WTC11 (cell line): ENCODE measurements at regions not wholly inside any gene's neighbourhood (a gene's known extent, or its start where the extent isn't known, plus 50 kb on each side); places are given as distances from the start of the nearest gene placed in this dataset.

Source experiments
- ATAC-seq: fragments of 200-7000 bp; cut with Tn5 transposase; 2 replicates; pipeline ENCODE4 v1.10.0; 2021; ENCODE audit warnings: mild to moderate bottlenecking, moderate library complexity
- CTCF ChIA-PET: fragments of 300-600 bp; sonication (Branson Sonifier 250); formaldehyde crosslinking; loops from one replicate; lab custom pipeline; 2021; ENCODE audit warnings: antibody characterized with exemption; lab: Charles Lee
- POLR2A ChIA-PET: fragments of 350-600 bp; sonication (Branson Sonifier 250); formaldehyde crosslinking; loops from one replicate; lab custom pipeline; 2021; ENCODE audit warnings: antibody characterized with exemption; lab: Charles Lee
- DNase-seq: peaks from one replicate; pipeline ENCODE4 v3.0.0; 2021; ENCODE audit warnings: low spot score
- H3K27ac Mint-ChIP-seq: 2 replicates; pipeline ENCODE4 v1.8.0; 2021; ENCODE audit warnings: mixed read lengths
- H3K27me3 Mint-ChIP-seq: 2 replicates; pipeline ENCODE4 v1.8.0; 2021; ENCODE audit warnings: low read depth, mild to moderate bottlenecking, moderate library complexity, mixed read lengths
- H3K36me3 Mint-ChIP-seq: 2 replicates; pipeline ENCODE4 v1.8.0; 2021; ENCODE audit warnings: mixed read lengths
- H3K4me1 Mint-ChIP-seq: 2 replicates; pipeline ENCODE4 v1.8.0; 2022; ENCODE audit warnings: mixed read lengths
- H3K4me3 Mint-ChIP-seq: 2 replicates; pipeline ENCODE4 v1.8.0; 2021; ENCODE audit warnings: mild to moderate bottlenecking, moderate library complexity, mixed read lengths
- H3K9me3 Mint-ChIP-seq: 2 replicates; pipeline ENCODE4 v1.8.0; 2021; ENCODE audit warnings: mixed read lengths
- CREM ChIP-seq: sonication (generic); formaldehyde crosslinking; IDR thresholded peaks from 2 replicates; pipeline ENCODE4 v1.8.1; 2022; ENCODE audit warnings: mild to moderate bottlenecking, missing genetic modification reagents, moderate library complexity
- FOXJ3 ChIP-seq: sonication (generic); formaldehyde crosslinking; IDR thresholded peaks from 2 replicates; pipeline ENCODE4 v1.9.0; 2021; ENCODE audit warnings: missing genetic modification reagents, mild to moderate bottlenecking, borderline replicate concordance
- GABPB1 ChIP-seq: sonication (generic); formaldehyde crosslinking; IDR thresholded peaks from 2 replicates; pipeline ENCODE4 v1.8.1; 2023; ENCODE audit warnings: mild to moderate bottlenecking, missing genetic modification reagents
- GRHL2 ChIP-seq: fragments of 250-450 bp; sonication (Bioruptor Pico); IDR thresholded peaks from 2 replicates; pipeline ENCODE4 v1.8.0; 2022; ENCODE audit warnings: mild to moderate bottlenecking, moderate library complexity; ENCODE audit not compliant: insufficient replicate concordance, severe bottlenecking
- IRF2 ChIP-seq: sonication (generic); formaldehyde crosslinking; IDR thresholded peaks from 2 replicates; pipeline ENCODE4 v1.8.0; 2022; ENCODE audit warnings: low read depth, missing genetic modification reagents, borderline replicate concordance
- JUN ChIP-seq: sonication (generic); formaldehyde crosslinking; IDR thresholded peaks from 2 replicates; pipeline ENCODE4 v1.8.0; 2023; ENCODE audit warnings: mild to moderate bottlenecking, missing genetic modification reagents
- MXD4 ChIP-seq: fragments of 250-450 bp; sonication (Bioruptor Pico); IDR thresholded peaks from 2 replicates; pipeline ENCODE4 v1.8.0; 2021; ENCODE audit warnings: mild to moderate bottlenecking, moderate library complexity, borderline replicate concordance
- MYBL2 ChIP-seq: sonication (generic); formaldehyde crosslinking; IDR thresholded peaks from 2 replicates; pipeline ENCODE4 v1.8.1; 2023; ENCODE audit warnings: mild to moderate bottlenecking, moderate library complexity, missing genetic modification reagents
- NFATC4 ChIP-seq: fragments of 250-450 bp; sonication (Bioruptor Pico); IDR thresholded peaks from 2 replicates; pipeline ENCODE4 v1.9.0; 2021; ENCODE audit warnings: mild to moderate bottlenecking
- NR1H2 ChIP-seq: sonication (generic); formaldehyde crosslinking; IDR thresholded peaks from 2 replicates; pipeline ENCODE4 v1.9.0; 2021; ENCODE audit warnings: mild to moderate bottlenecking, moderate library complexity, missing genetic modification reagents
- PRRX2 ChIP-seq: fragments of 250-450 bp; sonication (Bioruptor Pico); IDR thresholded peaks from 2 replicates; pipeline ENCODE4 v1.8.0; 2021; ENCODE audit warnings: mild to moderate bottlenecking
- RORB ChIP-seq: fragments of 250-450 bp; sonication (Bioruptor Pico); IDR thresholded peaks from 2 replicates; pipeline ENCODE4 v1.9.0; 2021; ENCODE audit warnings: mild to moderate bottlenecking
- ZNF121 ChIP-seq: sonication (generic); formaldehyde crosslinking; IDR thresholded peaks from 2 replicates; pipeline ENCODE4 v1.8.0; 2023; ENCODE audit warnings: missing genetic modification reagents
- ZNF219 ChIP-seq: sonication (generic); formaldehyde crosslinking; IDR thresholded peaks from 2 replicates; pipeline ENCODE4 v1.8.0; 2023; ENCODE audit warnings: missing genetic modification reagents, mild to moderate bottlenecking, borderline replicate concordance
- TF ChIP-seq, protein P1 (sequence below): sonication (generic); formaldehyde crosslinking; IDR thresholded peaks from 2 replicates; pipeline ENCODE4 v1.8.1; 2022; ENCODE audit warnings: mild to moderate bottlenecking, missing genetic modification reagents, moderate library complexity, borderline replicate concordance
- TF ChIP-seq, protein P2 (sequence below): sonication (generic); formaldehyde crosslinking; IDR thresholded peaks from 2 replicates; pipeline ENCODE4 v1.8.1; 2022; ENCODE audit warnings: missing genetic modification reagents, borderline replicate concordance
- TF ChIP-seq, protein P3 (sequence below): fragments of 200-600 bp; IDR thresholded peaks from 2 replicates; pipeline ENCODE4 v1.8.0; 2022; ENCODE audit warnings: antibody characterized with exemption
- TF ChIP-seq, protein P4 (sequence below): sonication (generic); formaldehyde crosslinking; IDR thresholded peaks from 2 replicates; pipeline ENCODE4 v1.8.0; 2022; ENCODE audit warnings: mild to moderate bottlenecking, missing genetic modification reagents
- TF ChIP-seq, protein P5 (sequence below): fragments of 250-450 bp; sonication (Bioruptor Pico); conservative IDR thresholded peaks from 2 replicates; pipeline ENCODE4 v1.9.0; 2021; ENCODE audit warnings: mild to moderate bottlenecking
- TF ChIP-seq, protein P6 (sequence below): sonication (generic); formaldehyde crosslinking; IDR thresholded peaks from 2 replicates; pipeline ENCODE4 v1.8.0; 2022; ENCODE audit warnings: mild to moderate bottlenecking, missing genetic modification reagents
- TF ChIP-seq, protein P7 (sequence below): sonication (generic); formaldehyde crosslinking; IDR thresholded peaks from 2 replicates; pipeline ENCODE4 v1.8.0; 2023; ENCODE audit warnings: missing genetic modification reagents, mild to moderate bottlenecking, borderline replicate concordance

DNA sequence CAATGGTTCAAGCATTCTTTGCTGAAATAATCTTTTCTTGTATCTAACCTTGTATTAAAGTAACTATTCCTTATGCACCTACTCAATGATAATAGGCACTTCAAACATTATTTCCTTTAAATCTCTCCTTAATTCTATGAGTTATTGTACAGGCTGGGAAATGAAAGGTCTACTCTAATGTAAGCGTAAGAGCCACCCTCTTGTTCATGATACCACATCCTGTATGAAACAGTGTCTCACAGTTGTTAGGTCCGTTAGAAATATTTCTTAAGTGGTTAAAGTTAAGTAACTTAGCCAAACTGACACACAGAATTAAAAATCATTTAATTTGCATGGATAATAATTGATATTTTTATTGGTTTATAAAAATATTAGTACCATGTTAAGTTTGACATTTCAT lies 162.5 kb upstream of the RPRM start (continued):
- TF ChIP-seq, protein P1, sequence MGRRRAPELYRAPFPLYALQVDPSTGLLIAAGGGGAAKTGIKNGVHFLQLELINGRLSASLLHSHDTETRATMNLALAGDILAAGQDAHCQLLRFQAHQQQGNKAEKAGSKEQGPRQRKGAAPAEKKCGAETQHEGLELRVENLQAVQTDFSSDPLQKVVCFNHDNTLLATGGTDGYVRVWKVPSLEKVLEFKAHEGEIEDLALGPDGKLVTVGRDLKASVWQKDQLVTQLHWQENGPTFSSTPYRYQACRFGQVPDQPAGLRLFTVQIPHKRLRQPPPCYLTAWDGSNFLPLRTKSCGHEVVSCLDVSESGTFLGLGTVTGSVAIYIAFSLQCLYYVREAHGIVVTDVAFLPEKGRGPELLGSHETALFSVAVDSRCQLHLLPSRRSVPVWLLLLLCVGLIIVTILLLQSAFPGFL (CRISPR knock-in tag) = no peak
- TF ChIP-seq ZNF219 (CRISPR knock-in tag) = no peak

DNA sequence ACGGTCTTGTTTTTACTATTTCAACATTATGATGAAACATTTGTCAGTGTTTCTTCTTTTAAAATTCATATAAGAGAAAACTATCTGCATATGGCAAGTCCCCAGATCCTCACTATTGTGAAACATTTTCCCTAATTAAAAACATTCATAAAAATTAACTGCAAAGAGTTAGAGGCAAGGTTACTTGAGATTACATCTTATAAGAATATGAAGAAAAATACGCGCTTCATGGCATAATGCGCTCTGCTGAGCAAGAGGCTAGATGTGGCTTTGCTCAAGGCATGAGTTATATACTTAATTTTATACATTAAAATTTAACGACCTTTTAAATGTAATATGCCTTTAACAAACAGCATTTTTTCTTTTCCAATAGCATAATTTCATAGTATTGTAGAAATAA lies 166.4 kb upstream of the RPRM start:
- no peak for ATAC-seq
- H3K36me3 Mint-ChIP-seq = no peaks in the 10 kb centered on the region
- H3K27ac Mint-ChIP-seq = no peak overlapping the region
- ChIA-PET CTCF (no interaction called here), POLR2A (no interaction called here)
- DNase-seq = no peak
- H3K4me1 Mint-ChIP-seq = no peaks in the 10 kb centered on the region
- TF ChIP-seq ZNF121 (CRISPR knock-in tag) (no peak), IRF2 (CRISPR knock-in tag) (no peak), MXD4 (no peak), MYBL2 (CRISPR knock-in tag) (no peak), JUN (no peak), PRRX2 (CRISPR knock-in tag) (no peak), GABPB1 (CRISPR knock-in tag) (no peak), CREM (CRISPR knock-in tag) (no peak), NFATC4 (CRISPR knock-in tag) (no peak), FOXJ3 (CRISPR knock-in tag) (no peak)
- TF ChIP-seq, protein P2, sequence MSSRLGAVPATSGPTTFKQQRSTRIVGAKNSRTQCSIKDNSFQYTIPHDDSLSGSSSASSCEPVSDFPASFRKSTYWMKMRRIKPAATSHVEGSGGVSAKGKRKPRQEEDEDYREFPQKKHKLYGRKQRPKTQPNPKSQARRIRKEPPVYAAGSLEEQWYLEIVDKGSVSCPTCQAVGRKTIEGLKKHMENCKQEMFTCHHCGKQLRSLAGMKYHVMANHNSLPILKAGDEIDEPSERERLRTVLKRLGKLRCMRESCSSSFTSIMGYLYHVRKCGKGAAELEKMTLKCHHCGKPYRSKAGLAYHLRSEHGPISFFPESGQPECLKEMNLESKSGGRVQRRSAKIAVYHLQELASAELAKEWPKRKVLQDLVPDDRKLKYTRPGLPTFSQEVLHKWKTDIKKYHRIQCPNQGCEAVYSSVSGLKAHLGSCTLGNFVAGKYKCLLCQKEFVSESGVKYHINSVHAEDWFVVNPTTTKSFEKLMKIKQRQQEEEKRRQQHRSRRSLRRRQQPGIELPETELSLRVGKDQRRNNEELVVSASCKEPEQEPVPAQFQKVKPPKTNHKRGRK (CRISPR knock-in tag) = no peak
- TF ChIP-seq, protein P3, sequence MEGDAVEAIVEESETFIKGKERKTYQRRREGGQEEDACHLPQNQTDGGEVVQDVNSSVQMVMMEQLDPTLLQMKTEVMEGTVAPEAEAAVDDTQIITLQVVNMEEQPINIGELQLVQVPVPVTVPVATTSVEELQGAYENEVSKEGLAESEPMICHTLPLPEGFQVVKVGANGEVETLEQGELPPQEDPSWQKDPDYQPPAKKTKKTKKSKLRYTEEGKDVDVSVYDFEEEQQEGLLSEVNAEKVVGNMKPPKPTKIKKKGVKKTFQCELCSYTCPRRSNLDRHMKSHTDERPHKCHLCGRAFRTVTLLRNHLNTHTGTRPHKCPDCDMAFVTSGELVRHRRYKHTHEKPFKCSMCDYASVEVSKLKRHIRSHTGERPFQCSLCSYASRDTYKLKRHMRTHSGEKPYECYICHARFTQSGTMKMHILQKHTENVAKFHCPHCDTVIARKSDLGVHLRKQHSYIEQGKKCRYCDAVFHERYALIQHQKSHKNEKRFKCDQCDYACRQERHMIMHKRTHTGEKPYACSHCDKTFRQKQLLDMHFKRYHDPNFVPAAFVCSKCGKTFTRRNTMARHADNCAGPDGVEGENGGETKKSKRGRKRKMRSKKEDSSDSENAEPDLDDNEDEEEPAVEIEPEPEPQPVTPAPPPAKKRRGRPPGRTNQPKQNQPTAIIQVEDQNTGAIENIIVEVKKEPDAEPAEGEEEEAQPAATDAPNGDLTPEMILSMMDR = no peak
- TF ChIP-seq, protein P4, sequence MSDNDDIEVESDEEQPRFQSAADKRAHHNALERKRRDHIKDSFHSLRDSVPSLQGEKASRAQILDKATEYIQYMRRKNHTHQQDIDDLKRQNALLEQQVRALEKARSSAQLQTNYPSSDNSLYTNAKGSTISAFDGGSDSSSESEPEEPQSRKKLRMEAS = no peak
- TF ChIP-seq, protein P5, sequence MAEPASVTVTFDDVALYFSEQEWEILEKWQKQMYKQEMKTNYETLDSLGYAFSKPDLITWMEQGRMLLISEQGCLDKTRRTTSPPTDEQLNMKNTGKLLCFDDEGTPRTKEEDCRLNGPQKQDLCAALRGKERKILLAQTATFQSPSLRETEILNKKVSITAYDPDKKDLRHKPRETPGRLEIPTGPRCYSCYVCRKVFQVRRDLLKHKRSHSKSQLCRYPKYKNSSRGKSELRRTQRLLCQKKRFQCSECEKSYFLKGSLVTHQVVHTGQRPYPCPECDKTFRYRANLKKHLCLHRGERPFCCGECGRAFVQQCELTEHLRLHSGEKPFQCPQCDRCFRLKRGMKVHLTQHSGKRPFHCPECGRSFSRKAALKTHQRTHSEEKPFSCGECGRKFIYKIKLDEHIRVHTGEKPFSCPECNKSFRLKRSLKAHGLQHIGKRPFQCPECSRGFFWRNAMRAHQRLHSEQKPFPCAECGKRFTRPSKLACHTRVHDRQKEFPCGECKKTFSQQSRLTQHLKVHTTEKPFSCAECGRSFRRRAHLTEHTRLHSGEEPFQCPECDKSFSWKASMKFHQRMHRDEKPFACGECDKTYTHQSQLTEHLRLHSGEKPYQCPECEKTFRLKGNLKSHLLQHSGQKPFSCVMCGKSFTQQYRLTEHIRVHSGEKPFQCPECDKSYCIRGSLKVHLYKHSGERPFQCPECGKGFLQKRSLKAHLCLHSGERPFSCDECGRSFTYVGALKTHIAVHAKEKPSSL (CRISPR knock-in tag) = no peak
- TF ChIP-seq, protein P6, sequence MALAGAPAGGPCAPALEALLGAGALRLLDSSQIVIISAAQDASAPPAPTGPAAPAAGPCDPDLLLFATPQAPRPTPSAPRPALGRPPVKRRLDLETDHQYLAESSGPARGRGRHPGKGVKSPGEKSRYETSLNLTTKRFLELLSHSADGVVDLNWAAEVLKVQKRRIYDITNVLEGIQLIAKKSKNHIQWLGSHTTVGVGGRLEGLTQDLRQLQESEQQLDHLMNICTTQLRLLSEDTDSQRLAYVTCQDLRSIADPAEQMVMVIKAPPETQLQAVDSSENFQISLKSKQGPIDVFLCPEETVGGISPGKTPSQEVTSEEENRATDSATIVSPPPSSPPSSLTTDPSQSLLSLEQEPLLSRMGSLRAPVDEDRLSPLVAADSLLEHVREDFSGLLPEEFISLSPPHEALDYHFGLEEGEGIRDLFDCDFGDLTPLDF (CRISPR knock-in tag) = no peak
- no peaks in the 10 kb centered on the region for H3K9me3 Mint-ChIP-seq
- H3K27me3 Mint-ChIP-seq = no peaks in the 10 kb centered on the region
- no peak overlapping the region for H3K4me3 Mint-ChIP-seq

DNA sequence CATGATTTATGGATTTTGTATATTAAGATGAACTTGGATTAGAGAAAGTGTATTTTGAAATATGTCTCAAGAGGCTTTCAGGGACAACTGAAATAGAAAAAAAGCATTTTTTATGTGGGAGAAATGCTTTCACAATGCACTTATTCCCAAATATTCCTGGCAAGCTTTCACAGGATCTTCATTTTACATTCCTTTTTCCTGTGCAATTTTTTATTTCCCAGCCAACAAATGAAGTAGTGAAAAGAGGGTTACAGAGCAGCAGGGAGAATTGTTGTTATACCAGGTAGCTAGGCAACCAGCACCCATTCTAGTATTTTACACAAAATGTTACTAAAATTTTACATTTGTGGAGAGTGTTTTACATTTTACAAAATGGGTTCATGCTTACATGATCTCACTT lies 167.0 kb upstream of the RPRM start:
- H3K27ac Mint-ChIP-seq = no peak overlapping the region
- H3K27me3 Mint-ChIP-seq = no peaks in the 10 kb centered on the region
- H3K4me3 Mint-ChIP-seq = no peak overlapping the region
- no peak for TF ChIP-seq NR1H2
- TF ChIP-seq RORB (CRISPR knock-in tag) = no peak
- TF ChIP-seq, protein P6 (CRISPR knock-in tag) = no peak
- TF ChIP-seq GRHL2 (CRISPR knock-in tag) = no peak
- TF ChIP-seq, protein P7, sequence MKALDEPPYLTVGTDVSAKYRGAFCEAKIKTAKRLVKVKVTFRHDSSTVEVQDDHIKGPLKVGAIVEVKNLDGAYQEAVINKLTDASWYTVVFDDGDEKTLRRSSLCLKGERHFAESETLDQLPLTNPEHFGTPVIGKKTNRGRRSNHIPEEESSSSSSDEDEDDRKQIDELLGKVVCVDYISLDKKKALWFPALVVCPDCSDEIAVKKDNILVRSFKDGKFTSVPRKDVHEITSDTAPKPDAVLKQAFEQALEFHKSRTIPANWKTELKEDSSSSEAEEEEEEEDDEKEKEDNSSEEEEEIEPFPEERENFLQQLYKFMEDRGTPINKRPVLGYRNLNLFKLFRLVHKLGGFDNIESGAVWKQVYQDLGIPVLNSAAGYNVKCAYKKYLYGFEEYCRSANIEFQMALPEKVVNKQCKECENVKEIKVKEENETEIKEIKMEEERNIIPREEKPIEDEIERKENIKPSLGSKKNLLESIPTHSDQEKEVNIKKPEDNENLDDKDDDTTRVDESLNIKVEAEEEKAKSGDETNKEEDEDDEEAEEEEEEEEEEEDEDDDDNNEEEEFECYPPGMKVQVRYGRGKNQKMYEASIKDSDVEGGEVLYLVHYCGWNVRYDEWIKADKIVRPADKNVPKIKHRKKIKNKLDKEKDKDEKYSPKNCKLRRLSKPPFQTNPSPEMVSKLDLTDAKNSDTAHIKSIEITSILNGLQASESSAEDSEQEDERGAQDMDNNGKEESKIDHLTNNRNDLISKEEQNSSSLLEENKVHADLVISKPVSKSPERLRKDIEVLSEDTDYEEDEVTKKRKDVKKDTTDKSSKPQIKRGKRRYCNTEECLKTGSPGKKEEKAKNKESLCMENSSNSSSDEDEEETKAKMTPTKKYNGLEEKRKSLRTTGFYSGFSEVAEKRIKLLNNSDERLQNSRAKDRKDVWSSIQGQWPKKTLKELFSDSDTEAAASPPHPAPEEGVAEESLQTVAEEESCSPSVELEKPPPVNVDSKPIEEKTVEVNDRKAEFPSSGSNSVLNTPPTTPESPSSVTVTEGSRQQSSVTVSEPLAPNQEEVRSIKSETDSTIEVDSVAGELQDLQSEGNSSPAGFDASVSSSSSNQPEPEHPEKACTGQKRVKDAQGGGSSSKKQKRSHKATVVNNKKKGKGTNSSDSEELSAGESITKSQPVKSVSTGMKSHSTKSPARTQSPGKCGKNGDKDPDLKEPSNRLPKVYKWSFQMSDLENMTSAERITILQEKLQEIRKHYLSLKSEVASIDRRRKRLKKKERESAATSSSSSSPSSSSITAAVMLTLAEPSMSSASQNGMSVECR (CRISPR knock-in tag) = no peak

More for the DNA sequence above, 167.0 kb upstream of the RPRM start:
- Mint-ChIP-seq H3K9me3 (no peaks in the 10 kb centered on the region), H3K36me3 (no peaks in the 10 kb centered on the region), H3K4me1 (no peaks in the 10 kb centered on the region)
- DNase-seq (no peak), ATAC-seq (no peak)
- CTCF ChIA-PET = no interaction called here
- POLR2A ChIA-PET = no interaction called here
